ENCODE measurements at regions not wholly inside any gene's neighbourhood (a gene's known extent, or its start where the extent isn't known, plus 50 kb on each side); places are given as distances from the start of the nearest gene placed in this dataset.
"Not testable (repeated sequence)": the region's sequence is repeated elsewhere in the genome, so short reads cannot be mapped to it uniquely, and the experiment has no call there.

GRCh38 chr6:76831299-76831698 is 632.0 kb downstream of the HTR1B start:
- Histone ChIP-seq H3K27me3 (ENCODE audit: insufficient read depth, poor library complexity, severe bottlenecking) (no peaks in the 10 kb centered on the region), H3K27ac (replicated peaks) (no peak overlapping the region), H3K4me3 (replicated peaks; ENCODE audit: insufficient read depth, low read length) (no peak overlapping the region)
- TF ChIP-seq SPI1 (IDR thresholded peaks at IDR 0.05; ENCODE audit: borderline replicate concordance, low read depth) (no peak), CTCF (IDR thresholded peaks at IDR 0.05; ENCODE audit: insufficient read depth, low read length) (no peak), GABPA (IDR thresholded peaks at IDR 0.05; ENCODE audit: low read depth) (no peak), POLR2AphosphoS5 (IDR thresholded peaks at IDR 0.05; ENCODE audit: low read depth) (no peak), REST (IDR thresholded peaks at IDR 0.05; ENCODE audit: insufficient replicate concordance, low read depth) (no peak)
- DNase-seq (ENCODE audit: low read depth in 1 of 2, low spot score in 1 of 2) = no peak

GRCh38 chr6:76823578-76823977 is 639.7 kb downstream of the HTR1B start:
- DNase-seq (ENCODE audit: low read depth in 1 of 2, low spot score in 1 of 2); H3K27ac ChIP-seq (replicated peaks); H3K4me3 ChIP-seq (replicated peaks; ENCODE audit: insufficient read depth, low read length); H3K27me3 ChIP-seq (ENCODE audit: insufficient read depth, poor library complexity, severe bottlenecking): not testable (repeated sequence)

- H3K27ac ChIP-seq (replicated peaks) = no peak overlapping the region
Measured at GRCh38 chr6:76818451-76818850, 644.8 kb downstream of the HTR1B start.

More at GRCh38 chr6:76818451-76818850, 644.8 kb downstream of the HTR1B start:
- H3K4me3 ChIP-seq (replicated peaks; ENCODE audit: insufficient read depth, low read length) = no peak overlapping the region
- TF ChIP-seq POLR2AphosphoS5 (IDR thresholded peaks at IDR 0.05; ENCODE audit: low read depth) = no peak
- no peak for TF ChIP-seq CTCF (IDR thresholded peaks at IDR 0.05; ENCODE audit: insufficient read depth, low read length)
- no peak for TF ChIP-seq SPI1 (IDR thresholded peaks at IDR 0.05; ENCODE audit: borderline replicate concordance, low read depth)
- TF ChIP-seq REST (IDR thresholded peaks at IDR 0.05; ENCODE audit: insufficient replicate concordance, low read depth) = no peak
- no peak for TF ChIP-seq GABPA (IDR thresholded peaks at IDR 0.05; ENCODE audit: low read depth)
- DNase-seq (ENCODE audit: low read depth in 1 of 2, low spot score in 1 of 2) = no peak
- H3K27me3 ChIP-seq (ENCODE audit: insufficient read depth, poor library complexity, severe bottlenecking) = no peaks in the 10 kb centered on the region

All from HL-60 (cell line).